A549 (cell line): ENCODE measurements at regions not wholly inside any gene's neighbourhood (a gene's known extent, or its start where the extent isn't known, plus 50 kb on each side); places are given as distances from the start of the nearest gene placed in this dataset.

ENCODE experiments used
- ATAC-seq, 2 experiments: fragments of 200-7000 bp in 1 of 2; fragments of >200 bp in 1 of 2; cut with Nextera tagmentation in 1 of 2; cut with Tn5 transposase in 1 of 2; 3 replicates each; pipeline versions ENCODE4 v1.8.0 to v1.9.1; 2018 to 2020; ENCODE audit warnings: mild to moderate bottlenecking in 1 of 2, moderate library complexity in 1 of 2
- CTCF ChIA-PET: fragments of 300-600 bp; sonication (Branson Sonifier 250); formaldehyde crosslinking; extraction: SDS; loops from one replicate; lab custom pipeline; 2021; ENCODE audit warnings: antibody characterized with exemption, inconsistent platforms; lab: Yijun Ruan, JAX
- POLR2A ChIA-PET: fragments of 350-600 bp; formaldehyde crosslinking; extraction: SDS; loops from one replicate; lab custom pipeline; 2021; ENCODE audit warnings: antibody characterized with exemption, inconsistent platforms; lab: Yijun Ruan, JAX
- DNase-seq, 2 experiments: peaks; one replicate each; pipeline versions ENCODE4 v3.0.0 to v3.0.0-alpha.2; 2011 to 2016; ENCODE audit warnings: low read depth in 1 of 2, low spot score in 1 of 2
- FAIRE-seq: peaks from 2 replicates; lab custom pipeline; 2011; peaks lifted over from hg19 to GRCh38; lab: Jason Lieb, UNC
- H3K27ac ChIP-seq, 2 experiments: fragments of >200 bp; sonication (Bioruptor Twin); formaldehyde crosslinking; 3 replicates each; pipeline ENCODE4 v1.5.1; 2016 to 2017
- H3K4me1 ChIP-seq: fragments of >200 bp; sonication (Bioruptor Twin); formaldehyde crosslinking; 3 replicates; pipeline ENCODE4 v1.6.1; 2016
- H3K4me2 ChIP-seq: fragments of >200 bp; sonication (Bioruptor Twin); formaldehyde crosslinking; 3 replicates; pipeline ENCODE4 v1.6.1; 2016
- H3K4me3 ChIP-seq: fragments of >200 bp; sonication (Bioruptor Twin); formaldehyde crosslinking; 3 replicates; pipeline ENCODE4 v1.5.1; 2016
- H3K9me3 ChIP-seq: fragments of >200 bp; sonication (Bioruptor Twin); formaldehyde crosslinking; 3 replicates; pipeline ENCODE4 v1.6.1; 2016
- BHLHE40 ChIP-seq: IDR thresholded peaks from 2 replicates; pipeline ENCODE4 v1.6.1; 2012; ENCODE audit warnings: low read depth, low read length, inconsistent platforms
- CBX2 ChIP-seq: fragments of 200-600 bp; sonication (generic); IDR thresholded peaks from 2 replicates; pipeline ENCODE4 v1.6.1; 2016; ENCODE audit warnings: low read depth, mild to moderate bottlenecking, borderline replicate concordance
- CEBPB ChIP-seq, 2 experiments: fragments of >200 bp in 1 of 2; sonication (Bioruptor Twin) in 1 of 2; formaldehyde crosslinking in 1 of 2; IDR thresholded peaks; 2 replicates each; pipeline ENCODE4 v1.6.1; 2012 to 2016
- CTCF ChIP-seq: fragments of >200 bp; sonication (Bioruptor Twin); formaldehyde crosslinking; IDR thresholded peaks from 3 replicates; pipeline ENCODE4 v1.5.1; 2016
- E2F6 ChIP-seq: IDR thresholded peaks from 2 replicates; pipeline ENCODE4 v1.6.1; 2012; ENCODE audit warnings: low read depth, borderline replicate concordance
- FOSB ChIP-seq: fragments of 250-450 bp; sonication (Bioruptor Pico); IDR thresholded peaks from 2 replicates; pipeline ENCODE4 v1.5.0; 2020; ENCODE audit warnings: mild to moderate bottlenecking, moderate library complexity
- HEYL ChIP-seq: fragments of 250-450 bp; sonication (Bioruptor Pico); IDR thresholded peaks from 2 replicates; pipeline ENCODE4 v1.8.0; 2021; ENCODE audit warnings: mild to moderate bottlenecking, moderate library complexity
- MAX ChIP-seq: IDR thresholded peaks from 2 replicates; pipeline ENCODE4 v1.6.1; 2012
- PHF8 ChIP-seq: fragments of 200-600 bp; sonication (generic); IDR thresholded peaks from 2 replicates; pipeline ENCODE4 v1.6.1; 2016; ENCODE audit warnings: low read depth, mild to moderate bottlenecking, antibody characterized with exemption, moderate library complexity, borderline replicate concordance
- POLR2A ChIP-seq: IDR thresholded peaks from 2 replicates; pipeline ENCODE4 v1.6.1; 2012; ENCODE audit warnings: mild to moderate bottlenecking, low read length
- RAD21 ChIP-seq, 2 experiments: fragments of >200 bp in 1 of 2; sonication (Bioruptor Twin) in 1 of 2; formaldehyde crosslinking in 1 of 2; IDR thresholded peaks in 1 of 2; conservative IDR thresholded peaks in 1 of 2; 2 replicates in 1 of 2; 3 replicates in 1 of 2; pipeline ENCODE4 v1.6.1; 2012 to 2018; ENCODE audit warnings: inconsistent platforms in 1 of 2
- RARB ChIP-seq: fragments of 250-450 bp; sonication (Bioruptor Pico); IDR thresholded peaks from 2 replicates; pipeline ENCODE4 v1.8.0; 2021; ENCODE audit warnings: mild to moderate bottlenecking, moderate library complexity
- RCOR1 ChIP-seq: fragments of 150-350 bp; IDR thresholded peaks from 2 replicates; pipeline ENCODE4 v1.6.1; 2014; ENCODE audit warnings: antibody characterized with exemption, low read length, low read depth
- RFX5 ChIP-seq: fragments of 450-650 bp; IDR thresholded peaks from 2 replicates; pipeline ENCODE4 v1.7.1; 2014; ENCODE audit warnings: antibody characterized with exemption, mild to moderate bottlenecking, moderate library complexity
- SMC3 ChIP-seq: fragments of >200 bp; sonication (Bioruptor Twin); formaldehyde crosslinking; IDR thresholded peaks from 3 replicates; pipeline ENCODE4 v1.6.1; 2018; ENCODE audit warnings: inconsistent platforms
- ZSCAN20 ChIP-seq: fragments of 250-450 bp; sonication (Bioruptor Pico); IDR thresholded peaks from 2 replicates; pipeline ENCODE4 v1.8.0; 2022; ENCODE audit warnings: mild to moderate bottlenecking, moderate library complexity
- WGBS: methylation state at CpG from one replicate; pipeline ENCODE4 v1.1.6; 2017; ENCODE audit errors: missing lambda C conversion rate; 5-methylcytosine and 5-hydroxymethylcytosine counted together
- TF ChIP-seq, protein P1 (sequence below): fragments of 150-350 bp; IDR thresholded peaks from 2 replicates; pipeline ENCODE4 v1.6.1; 2014; ENCODE audit warnings: low read depth, mild to moderate bottlenecking, low read length
- TF ChIP-seq, protein P2 (sequence below): fragments of 200-600 bp; sonication (generic); IDR thresholded peaks from 2 replicates; pipeline ENCODE4 v1.6.1; 2016; ENCODE audit warnings: antibody characterized with exemption, mild to moderate bottlenecking, moderate library complexity

- ChIA-PET POLR2A (no interaction called here), CTCF (no interaction called here)
- DNase-seq (no peak), FAIRE-seq (no peak), ATAC-seq (no peak)
- Histone ChIP-seq H3K27ac (no peak overlapping the region), H3K4me3 (no peak overlapping the region), H3K4me1 (no peaks in the 10 kb centered on the region), H3K9me3 (no peaks in the 10 kb centered on the region), H3K4me2 (no peak overlapping the region)
- 68% methylated on average over 3 of the region's 4 CpGs for WGBS
- TF ChIP-seq RFX5 (no peak), CTCF (no peak), CBX2 (no peak), RCOR1 (no peak), E2F6 (no peak), POLR2A (no peak), RAD21 (conservative IDR thresholded peaks at IDR 0.05 in 1 of 2, IDR thresholded peaks at IDR 0.05 in 1 of 2) (no peak), PHF8 (no peak), MAX (no peak)
- TF ChIP-seq, protein P1, sequence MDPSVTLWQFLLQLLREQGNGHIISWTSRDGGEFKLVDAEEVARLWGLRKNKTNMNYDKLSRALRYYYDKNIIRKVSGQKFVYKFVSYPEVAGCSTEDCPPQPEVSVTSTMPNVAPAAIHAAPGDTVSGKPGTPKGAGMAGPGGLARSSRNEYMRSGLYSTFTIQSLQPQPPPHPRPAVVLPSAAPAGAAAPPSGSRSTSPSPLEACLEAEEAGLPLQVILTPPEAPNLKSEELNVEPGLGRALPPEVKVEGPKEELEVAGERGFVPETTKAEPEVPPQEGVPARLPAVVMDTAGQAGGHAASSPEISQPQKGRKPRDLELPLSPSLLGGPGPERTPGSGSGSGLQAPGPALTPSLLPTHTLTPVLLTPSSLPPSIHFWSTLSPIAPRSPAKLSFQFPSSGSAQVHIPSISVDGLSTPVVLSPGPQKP, result no peak
Observed at GRCh38 chr3:54034971-54035370, 87.4 kb upstream of the CACNA2D3 start.

GRCh38 chr3:54033761-54034160 lies 88.6 kb upstream of the CACNA2D3 start:
- Histone ChIP-seq H3K4me1 (no peaks in the 10 kb centered on the region), H3K27ac (no peak overlapping the region), H3K4me3 (no peak overlapping the region), H3K9me3 (no peaks in the 10 kb centered on the region), H3K4me2 (no peak overlapping the region)
- no peak for DNase-seq
- 38% methylated on average over 9 of the region's 17 CpGs for WGBS
- CTCF ChIA-PET, result no interaction called here
- POLR2A ChIA-PET, result no interaction called here
- no peak for FAIRE-seq
- TF ChIP-seq HEYL (CRISPR knock-in tag), result no peak
- no peak for TF ChIP-seq BHLHE40
- TF ChIP-seq RFX5, result no peak
- TF ChIP-seq SMC3, result no peak
- TF ChIP-seq CEBPB (IDR thresholded peaks at IDR 0.05), result no peak
- TF ChIP-seq, protein P2, sequence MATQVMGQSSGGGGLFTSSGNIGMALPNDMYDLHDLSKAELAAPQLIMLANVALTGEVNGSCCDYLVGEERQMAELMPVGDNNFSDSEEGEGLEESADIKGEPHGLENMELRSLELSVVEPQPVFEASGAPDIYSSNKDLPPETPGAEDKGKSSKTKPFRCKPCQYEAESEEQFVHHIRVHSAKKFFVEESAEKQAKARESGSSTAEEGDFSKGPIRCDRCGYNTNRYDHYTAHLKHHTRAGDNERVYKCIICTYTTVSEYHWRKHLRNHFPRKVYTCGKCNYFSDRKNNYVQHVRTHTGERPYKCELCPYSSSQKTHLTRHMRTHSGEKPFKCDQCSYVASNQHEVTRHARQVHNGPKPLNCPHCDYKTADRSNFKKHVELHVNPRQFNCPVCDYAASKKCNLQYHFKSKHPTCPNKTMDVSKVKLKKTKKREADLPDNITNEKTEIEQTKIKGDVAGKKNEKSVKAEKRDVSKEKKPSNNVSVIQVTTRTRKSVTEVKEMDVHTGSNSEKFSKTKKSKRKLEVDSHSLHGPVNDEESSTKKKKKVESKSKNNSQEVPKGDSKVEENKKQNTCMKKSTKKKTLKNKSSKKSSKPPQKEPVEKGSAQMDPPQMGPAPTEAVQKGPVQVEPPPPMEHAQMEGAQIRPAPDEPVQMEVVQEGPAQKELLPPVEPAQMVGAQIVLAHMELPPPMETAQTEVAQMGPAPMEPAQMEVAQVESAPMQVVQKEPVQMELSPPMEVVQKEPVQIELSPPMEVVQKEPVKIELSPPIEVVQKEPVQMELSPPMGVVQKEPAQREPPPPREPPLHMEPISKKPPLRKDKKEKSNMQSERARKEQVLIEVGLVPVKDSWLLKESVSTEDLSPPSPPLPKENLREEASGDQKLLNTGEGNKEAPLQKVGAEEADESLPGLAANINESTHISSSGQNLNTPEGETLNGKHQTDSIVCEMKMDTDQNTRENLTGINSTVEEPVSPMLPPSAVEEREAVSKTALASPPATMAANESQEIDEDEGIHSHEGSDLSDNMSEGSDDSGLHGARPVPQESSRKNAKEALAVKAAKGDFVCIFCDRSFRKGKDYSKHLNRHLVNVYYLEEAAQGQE, result no peak
- no peak for TF ChIP-seq ZSCAN20 (CRISPR knock-in tag)
- TF ChIP-seq RARB (CRISPR knock-in tag), result no peak
- no peak for TF ChIP-seq FOSB
- ATAC-seq, result no peak
